B cell (primary cell): ENCODE measurements at regions not wholly inside any gene's neighbourhood (a gene's known extent, or its start where the extent isn't known, plus 50 kb on each side); places are given as distances from the start of the nearest gene placed in this dataset.

ENCODE experiments used
- EZH2 ChIP-seq: IDR thresholded peaks from 2 replicates; pipeline ENCODE4 v1.6.1; 2012; ENCODE audit warnings: borderline replicate concordance, low read depth, mild to moderate bottlenecking, moderate library complexity, low read length; ENCODE audit not compliant: insufficient read depth, poor library complexity, severe bottlenecking
- TF ChIP-seq, protein P1 (sequence below): fragments of 200-600 bp; IDR thresholded peaks from one replicate; pipeline ENCODE4 v1.8.0; 2022; ENCODE audit warnings: antibody characterized with exemption, mild to moderate bottlenecking

DNA sequence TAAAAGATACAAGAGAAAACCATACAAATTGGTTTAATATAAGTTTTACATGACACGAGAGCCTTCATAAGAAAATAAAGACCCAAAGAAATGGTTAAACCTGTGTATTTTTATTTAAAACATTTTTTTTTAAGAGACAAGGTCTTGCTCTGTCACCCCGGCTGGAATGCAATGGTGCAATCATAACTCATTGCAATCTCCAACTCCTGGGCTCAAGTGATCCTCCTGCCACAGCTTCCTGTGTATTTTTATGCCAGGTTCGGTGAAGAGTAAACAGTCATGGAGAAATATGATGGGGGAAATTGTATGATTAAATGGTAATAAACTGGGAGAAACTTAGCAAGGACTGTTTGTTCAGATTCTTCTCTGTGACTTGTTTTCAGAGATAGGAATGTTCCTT is 441.0 kb downstream of the TUSC7 start:
- TF ChIP-seq, protein P1, sequence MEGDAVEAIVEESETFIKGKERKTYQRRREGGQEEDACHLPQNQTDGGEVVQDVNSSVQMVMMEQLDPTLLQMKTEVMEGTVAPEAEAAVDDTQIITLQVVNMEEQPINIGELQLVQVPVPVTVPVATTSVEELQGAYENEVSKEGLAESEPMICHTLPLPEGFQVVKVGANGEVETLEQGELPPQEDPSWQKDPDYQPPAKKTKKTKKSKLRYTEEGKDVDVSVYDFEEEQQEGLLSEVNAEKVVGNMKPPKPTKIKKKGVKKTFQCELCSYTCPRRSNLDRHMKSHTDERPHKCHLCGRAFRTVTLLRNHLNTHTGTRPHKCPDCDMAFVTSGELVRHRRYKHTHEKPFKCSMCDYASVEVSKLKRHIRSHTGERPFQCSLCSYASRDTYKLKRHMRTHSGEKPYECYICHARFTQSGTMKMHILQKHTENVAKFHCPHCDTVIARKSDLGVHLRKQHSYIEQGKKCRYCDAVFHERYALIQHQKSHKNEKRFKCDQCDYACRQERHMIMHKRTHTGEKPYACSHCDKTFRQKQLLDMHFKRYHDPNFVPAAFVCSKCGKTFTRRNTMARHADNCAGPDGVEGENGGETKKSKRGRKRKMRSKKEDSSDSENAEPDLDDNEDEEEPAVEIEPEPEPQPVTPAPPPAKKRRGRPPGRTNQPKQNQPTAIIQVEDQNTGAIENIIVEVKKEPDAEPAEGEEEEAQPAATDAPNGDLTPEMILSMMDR = no peak
- TF ChIP-seq EZH2 = no peak
